AG09319 (cell line): ENCODE measurements at regions not wholly inside any gene's neighbourhood (a gene's known extent, or its start where the extent isn't known, plus 50 kb on each side); places are given as distances from the start of the nearest gene placed in this dataset.

ENCODE experiments used
- DNase-seq: peaks from one replicate; pipeline ENCODE4 v3.0.0-alpha.2; 2010; ENCODE audit warnings: low read depth; ENCODE audit errors: extremely low read depth
- CTCF ChIP-seq: IDR thresholded peaks from 2 replicates; pipeline ENCODE4 v1.5.1; 2011; ENCODE audit warnings: low read depth, mild to moderate bottlenecking, inconsistent platforms, low read length, moderate library complexity

- DNase-seq = no peak
- no peak for TF ChIP-seq CTCF
Measured at GRCh38 chr2:77910136-77910535, 388.0 kb upstream of the LRRTM4 start.

GRCh38 chr2:77920838-77921366 lies 398.7 kb upstream of the LRRTM4 start:
- no peak for DNase-seq
- no peak for TF ChIP-seq CTCF

GRCh38 chr2:77922567-77922966 lies 400.4 kb upstream of the LRRTM4 start:
- no peak for TF ChIP-seq CTCF
- DNase-seq = no peak

- no peak for DNase-seq
- TF ChIP-seq CTCF = no peak
Measured at GRCh38 chr2:77937366-77937765, 415.2 kb upstream of the LRRTM4 start.

- no peak for TF ChIP-seq CTCF
- DNase-seq = no peak
Measured at GRCh38 chr2:77938462-77938861, 416.3 kb upstream of the LRRTM4 start.

GRCh38 chr2:77939370-77939769 lies 417.2 kb upstream of the LRRTM4 start:
- no peak for DNase-seq
- TF ChIP-seq CTCF = no peak

- no peak for TF ChIP-seq CTCF
- no peak for DNase-seq
Measured at GRCh38 chr2:77939801-77940200, 417.6 kb upstream of the LRRTM4 start.
